EL (cell line): ENCODE measurements at regions not wholly inside any gene's neighbourhood (a gene's known extent, or its start where the extent isn't known, plus 50 kb on each side); places are given as distances from the start of the nearest gene placed in this dataset.
"Not testable (repeated sequence)": the region's sequence is repeated elsewhere in the genome, so short reads cannot be mapped to it uniquely, and the experiment has no call there.

Experiments
- DNase-seq: peaks from one replicate; pipeline ENCODE4 v3.0.0-alpha.2; 2016

DNA sequence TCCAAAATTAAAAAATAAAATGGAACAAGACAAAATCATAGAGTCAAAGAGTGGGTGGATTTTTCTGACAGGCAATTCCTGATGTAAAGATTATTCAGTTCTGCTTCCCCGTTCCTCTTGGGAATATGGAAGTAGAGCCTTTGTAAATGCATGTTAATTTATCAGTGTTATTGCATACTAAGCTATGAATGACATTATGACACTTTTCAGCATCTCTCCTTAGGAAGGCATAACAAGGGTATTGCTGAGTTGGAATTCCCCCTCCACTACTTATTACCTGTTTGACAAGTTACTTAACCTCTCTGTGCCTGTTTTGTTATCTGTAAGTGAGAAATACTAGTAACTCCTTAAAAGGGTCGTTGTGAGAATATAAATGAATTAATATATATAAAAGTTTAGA, 640.4 kb downstream of the LMO4 start:
- DNase-seq: no peak

DNA sequence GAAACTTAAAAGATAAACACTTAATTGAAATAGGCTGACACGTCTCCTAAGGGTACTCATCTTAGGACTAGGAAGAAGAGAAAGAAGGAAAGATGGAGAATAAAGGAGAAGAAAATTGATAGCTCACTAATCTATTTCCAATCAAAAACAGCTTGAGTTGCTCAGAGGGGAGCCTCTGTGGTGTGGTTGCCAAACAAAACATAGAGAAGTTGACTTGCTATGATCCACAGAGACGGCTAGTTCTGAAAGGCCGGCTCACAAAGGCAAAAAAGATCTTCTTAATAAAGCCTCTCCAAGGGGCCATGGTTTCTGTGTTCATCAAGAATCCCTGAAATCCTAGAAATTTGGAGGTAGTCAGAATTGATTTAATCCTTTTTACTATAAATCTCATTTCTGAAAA, 644.1 kb downstream of the LMO4 start:
- DNase-seq: no peak

DNA sequence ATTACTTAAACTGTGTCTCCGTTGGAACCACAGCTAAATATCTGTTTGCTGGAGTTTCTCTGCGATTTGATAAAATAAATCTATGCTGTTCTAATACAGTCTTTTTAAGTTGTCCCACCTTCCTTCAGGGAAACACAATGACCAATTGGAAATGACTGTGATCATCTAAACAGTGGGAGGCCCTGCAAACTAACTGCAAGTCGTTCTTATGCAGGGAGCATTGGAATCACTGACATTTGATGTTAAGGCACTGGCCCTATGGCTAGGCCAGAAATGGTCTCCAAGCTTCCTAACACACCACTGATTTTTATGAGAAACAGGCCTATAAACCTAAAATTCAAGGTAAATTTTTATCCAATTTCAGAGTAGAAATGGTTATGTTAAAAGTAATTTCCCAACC, 645.2 kb downstream of the LMO4 start:
- DNase-seq: no peak

DNA sequence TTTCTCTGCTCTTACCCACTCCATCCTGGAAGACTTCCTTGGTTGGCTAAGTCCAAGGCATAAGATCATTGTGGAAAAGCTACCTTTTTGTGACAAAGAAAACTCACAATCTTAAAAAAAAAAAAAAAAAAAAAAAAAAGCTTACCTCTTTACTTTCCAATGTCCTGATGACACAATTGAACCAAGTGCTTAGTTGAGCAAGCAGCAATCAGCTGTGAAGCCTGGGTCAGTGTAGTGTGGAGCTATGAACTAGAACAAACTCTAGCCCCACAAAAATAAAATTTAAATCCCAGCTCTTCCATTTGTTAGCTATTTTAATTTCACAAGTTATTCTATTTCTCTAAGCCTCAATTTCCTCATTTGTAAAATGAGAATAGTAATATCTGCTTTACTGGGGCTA, 647.6 kb downstream of the LMO4 start:
- no peak for DNase-seq

- no peak for DNase-seq
Measured at GRCh38 chr1:87977145-87977544, 648.5 kb downstream of the LMO4 start.

- no peak for DNase-seq
Measured at GRCh38 chr1:87979079-87979478, 650.4 kb downstream of the LMO4 start.

GRCh38 chr1:87980494-87980893, 651.8 kb downstream of the LMO4 start:
- DNase-seq: no peak

DNA sequence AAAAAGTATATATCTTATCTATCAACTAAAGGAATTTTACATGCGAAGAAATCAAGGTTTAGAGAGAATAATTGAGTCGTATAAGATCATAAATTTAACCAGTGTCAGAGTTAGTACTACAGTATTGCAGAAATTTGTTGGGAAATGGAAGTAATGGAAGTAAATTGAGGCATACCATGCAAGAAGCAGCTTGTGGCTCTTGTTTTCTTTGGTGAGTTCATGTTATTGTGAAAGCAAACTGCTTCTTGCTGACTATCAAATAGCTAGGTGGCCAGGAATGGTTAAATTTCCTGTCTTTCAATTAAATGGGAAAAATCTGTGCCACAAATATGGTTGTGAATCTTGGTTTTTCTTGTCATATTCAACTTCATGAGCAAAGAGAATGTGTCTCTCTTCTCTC, 652.7 kb downstream of the LMO4 start:
- no peak for DNase-seq

- DNase-seq: no peak
Measured at GRCh38 chr1:87981810-87982209, 653.1 kb downstream of the LMO4 start.

- no peak for DNase-seq
Measured at GRCh38 chr1:87983841-87984240, 655.2 kb downstream of the LMO4 start.

DNA sequence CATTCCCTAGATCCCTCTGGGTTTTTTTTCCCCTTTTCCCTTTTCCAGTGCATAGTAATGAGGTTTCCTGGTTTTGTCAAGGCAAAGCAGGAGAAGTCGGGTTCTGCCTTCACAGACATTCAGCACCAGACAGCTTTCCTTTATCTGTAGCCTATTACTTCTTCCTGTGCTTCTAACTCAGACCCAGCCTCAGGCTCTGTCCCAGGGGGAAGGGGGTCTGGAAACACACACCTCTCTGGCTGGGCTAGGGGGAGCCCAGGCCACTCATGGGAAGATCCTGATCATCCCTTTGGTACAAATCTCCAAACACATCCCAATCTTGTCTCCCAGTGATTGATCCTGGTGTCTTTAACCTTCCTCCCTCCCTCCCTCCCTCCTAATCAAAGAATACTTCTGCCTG, 656.4 kb downstream of the LMO4 start:
- DNase-seq: no peak

DNA sequence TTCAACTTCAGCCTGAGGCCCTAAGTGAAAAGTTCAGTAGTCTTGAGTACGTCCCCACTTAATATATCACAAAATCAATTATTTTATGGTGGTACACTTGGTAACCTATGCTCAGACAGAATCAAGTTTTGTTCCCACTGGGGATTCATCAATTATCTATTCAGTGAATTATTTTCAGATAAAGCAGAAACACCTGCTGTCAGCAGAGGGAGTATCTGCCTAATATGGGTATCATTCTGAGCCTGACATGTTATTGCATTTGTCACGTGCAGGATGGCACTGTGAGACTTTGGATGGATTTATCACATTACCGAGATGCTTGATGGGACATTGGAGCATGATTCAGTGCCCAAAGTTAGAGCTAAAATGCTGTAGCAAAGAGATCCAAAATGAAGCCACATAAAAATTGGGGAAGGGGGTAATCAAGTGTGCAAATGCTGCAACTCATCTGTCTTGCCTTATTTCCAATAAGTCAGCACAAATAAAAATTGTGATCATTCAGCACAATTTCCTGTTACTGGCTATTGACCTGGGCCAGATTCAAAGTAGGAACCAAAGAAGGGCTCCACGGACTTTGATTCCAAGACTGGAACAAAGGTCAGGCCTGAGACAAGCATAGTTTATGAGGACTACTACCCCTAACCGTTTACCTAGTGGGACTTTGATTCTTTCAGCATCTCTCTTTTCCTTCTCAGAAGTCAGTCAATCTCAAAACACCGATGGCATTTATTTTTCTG, 657.6 kb downstream of the LMO4 start:
- DNase-seq: no peak

DNA sequence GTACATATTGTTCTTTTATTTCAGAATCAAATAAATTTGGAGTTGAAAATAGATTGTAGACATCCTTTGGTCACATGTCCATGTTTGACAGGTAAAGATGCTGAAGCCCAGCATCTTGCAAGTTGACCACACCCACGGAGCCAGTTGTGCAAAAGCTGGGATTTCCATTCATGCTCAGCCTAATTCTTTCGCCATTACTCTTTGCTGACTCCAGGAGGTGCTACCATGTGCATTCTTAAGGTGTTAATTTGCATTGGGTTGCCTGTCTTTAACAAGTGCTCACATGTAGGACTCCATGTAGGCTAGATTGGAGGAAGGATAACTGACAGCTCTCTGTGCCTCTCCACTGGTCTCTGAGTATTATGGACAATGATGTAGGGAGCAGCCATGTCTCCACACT, 660.7 kb downstream of the LMO4 start:
- DNase-seq: no peak

DNA sequence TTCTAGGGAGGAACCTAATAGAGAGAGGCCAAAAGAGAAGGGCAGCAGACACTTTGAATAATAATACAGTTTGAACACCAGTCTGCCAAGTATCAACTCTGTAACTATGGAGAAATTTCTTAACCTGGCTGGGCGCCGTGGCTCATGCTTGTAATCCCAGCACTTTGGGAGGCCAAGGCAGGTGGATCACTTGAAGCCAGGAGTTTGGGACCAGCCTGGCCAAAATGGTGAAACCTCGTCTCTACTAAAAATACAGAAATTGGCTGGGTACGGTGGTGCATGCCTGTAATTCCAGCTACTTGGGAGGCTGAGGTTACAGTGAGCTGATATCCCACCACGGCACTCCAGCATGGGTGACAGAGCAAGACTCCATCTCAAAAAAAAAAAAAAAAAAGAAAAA, 663.9 kb downstream of the LMO4 start:
- DNase-seq: not testable (repeated sequence)

GRCh38 chr1:87993051-87993450, 664.4 kb downstream of the LMO4 start:
- no peak for DNase-seq

GRCh38 chr1:87999852-88000251, 671.2 kb downstream of the LMO4 start:
- DNase-seq: no peak

- DNase-seq: peak; percentile 56
Measured at GRCh38 chr1:88001460-88001859, 672.8 kb downstream of the LMO4 start.

DNA sequence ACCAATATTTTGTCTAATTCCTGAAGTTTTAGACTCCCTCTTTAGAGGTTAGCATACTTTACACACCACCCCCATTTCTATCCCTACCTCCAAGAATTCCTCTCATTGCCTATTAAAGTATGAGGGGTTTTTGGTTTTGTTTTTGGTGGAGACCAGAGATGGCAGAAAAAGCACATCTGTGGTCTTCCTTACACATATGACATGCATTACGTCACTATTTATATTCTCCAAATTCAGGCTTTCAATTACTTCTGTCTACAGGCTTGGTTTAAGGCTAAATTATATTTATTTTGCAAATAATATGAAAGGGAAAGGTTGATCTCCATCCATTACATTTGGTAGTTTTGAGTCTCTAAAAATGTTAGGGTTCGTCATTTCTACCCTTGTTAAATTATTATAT, 674.6 kb downstream of the LMO4 start:
- DNase-seq: no peak

DNA sequence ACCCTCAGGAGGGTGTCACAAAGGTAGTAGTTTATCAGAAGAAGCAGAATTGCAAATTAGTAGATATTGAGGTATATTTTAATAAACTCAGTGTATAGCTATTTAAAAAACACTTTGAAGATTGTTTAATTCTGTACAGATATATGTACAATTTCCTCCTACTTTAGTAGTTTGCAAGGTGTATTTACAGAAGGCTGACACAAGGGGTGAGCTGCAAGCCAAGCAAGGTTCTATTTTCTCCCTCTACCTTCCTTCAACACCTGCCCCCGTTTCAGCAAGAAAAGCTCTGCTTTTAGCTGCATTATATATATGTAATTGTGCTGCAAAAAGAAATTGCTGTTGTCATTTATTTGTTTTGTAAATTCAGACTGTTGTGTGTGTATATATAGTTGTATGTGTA, 674.2 kb upstream of the PKN2 start:
- DNase-seq: no peak

DNA sequence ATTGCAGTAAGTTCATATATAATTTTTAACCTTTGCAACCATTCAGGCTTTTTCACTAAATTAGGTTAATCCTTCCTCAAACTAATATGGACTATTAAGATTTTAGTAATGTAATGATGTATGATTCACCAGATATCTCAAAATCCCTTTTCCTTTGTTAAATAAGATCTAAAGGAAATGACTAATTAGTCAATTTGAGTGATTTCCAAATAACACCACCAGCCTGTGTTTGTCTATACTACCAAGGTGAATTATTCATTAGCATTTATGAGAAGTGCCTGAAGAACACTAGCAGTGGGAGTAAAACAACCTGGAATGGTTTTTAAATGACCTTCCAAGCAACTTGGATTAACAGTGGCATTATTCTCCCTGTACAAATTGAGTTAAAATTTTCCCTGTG, 670.6 kb upstream of the PKN2 start:
- no peak for DNase-seq

DNA sequence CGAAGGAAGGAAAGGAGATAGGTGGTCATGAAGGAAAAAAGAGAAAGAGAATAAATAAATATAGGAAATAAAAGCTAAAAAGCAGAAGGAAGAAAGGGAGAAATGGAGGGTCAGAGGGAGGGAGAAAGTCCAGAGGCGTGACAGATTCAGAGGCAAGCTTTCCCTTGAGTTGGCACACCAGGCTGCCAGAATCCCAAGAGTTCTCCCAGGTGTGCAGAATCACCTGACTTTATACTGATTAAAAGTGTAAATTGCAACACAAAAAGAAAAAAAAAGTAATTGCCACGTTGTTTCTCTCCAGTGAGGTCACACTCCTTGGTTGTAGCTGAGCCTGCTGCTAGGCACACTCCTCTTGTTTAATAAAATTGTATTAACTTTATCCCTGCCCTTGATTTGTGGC, 669.9 kb upstream of the PKN2 start:
- no peak for DNase-seq

DNA sequence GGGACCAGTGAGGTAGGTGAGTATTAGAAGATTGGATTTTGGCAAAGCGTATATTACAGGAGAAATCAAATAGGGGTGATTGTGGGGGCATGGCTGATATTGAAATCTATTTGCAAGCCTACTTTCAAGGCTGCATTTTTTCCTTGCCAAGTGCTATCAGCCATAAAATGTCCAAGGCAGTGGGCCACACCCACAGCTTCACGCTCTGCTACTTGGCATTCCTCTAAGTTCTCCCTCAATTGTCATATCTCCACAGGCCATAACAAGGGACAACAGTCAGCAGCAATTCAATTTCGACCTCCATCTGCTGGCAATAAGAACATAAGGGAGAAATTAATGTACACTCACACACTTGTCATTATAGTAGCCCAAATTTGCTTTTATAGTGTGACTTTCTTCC, 667.1 kb upstream of the PKN2 start:
- DNase-seq: no peak

GRCh38 chr1:88021529-88021928, 662.5 kb upstream of the PKN2 start:
- no peak for DNase-seq

DNA sequence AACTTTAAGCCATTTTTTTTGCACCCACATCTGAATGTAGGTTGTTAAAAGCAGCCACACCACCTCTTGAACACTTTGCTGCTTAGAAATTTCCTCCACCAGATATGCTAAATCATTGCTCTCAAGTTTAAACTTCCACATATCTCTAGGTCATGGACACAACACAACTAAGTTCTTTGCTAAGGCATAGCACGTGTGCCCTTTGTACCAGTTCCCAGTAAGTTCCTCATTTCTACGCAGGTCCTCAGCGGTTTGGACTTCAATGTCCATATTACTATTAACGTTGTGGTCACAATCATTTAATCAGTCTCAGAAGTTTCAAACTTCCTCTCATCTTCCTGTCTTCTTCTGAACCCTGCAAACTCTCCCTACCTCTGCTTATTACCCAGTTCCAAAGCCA, 661.6 kb upstream of the PKN2 start:
- DNase-seq: no peak

GRCh38 chr1:88029142-88029541, 654.9 kb upstream of the PKN2 start:
- no peak for DNase-seq

GRCh38 chr1:88029899-88030298, 654.2 kb upstream of the PKN2 start:
- DNase-seq: no peak
